RPMI8226 (cell line): ENCODE measurements at regions not wholly inside any gene's neighbourhood (a gene's known extent, or its start where the extent isn't known, plus 50 kb on each side); places are given as distances from the start of the nearest gene placed in this dataset.
A peak's percentile ranks its signal among the peaks of the same experiment; 100 is the strongest.

Experiments
- DNase-seq: peaks from one replicate; pipeline ENCODE4 v3.0.0-alpha.2; 2015

DNA sequence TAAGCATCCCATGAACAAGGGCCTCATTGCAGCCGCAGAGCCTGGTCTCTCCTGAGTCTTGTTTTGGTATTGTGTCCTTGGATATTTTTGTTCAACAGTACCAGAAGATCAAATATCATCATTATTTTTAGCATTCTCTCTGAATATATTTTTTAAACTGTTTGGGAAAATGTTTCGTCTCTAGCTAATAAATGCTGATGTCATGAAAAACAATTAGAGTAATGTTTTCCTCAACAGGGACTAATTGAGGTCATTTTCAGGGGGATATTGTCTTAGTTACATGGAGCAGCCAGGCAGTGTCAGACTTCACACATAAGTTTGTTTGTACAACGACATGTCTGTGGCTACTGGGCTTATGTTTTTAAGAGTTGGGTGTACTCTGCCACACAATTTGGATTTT lies 805.3 kb upstream of the SOX9 start:
- DNase-seq, result no peak

DNA sequence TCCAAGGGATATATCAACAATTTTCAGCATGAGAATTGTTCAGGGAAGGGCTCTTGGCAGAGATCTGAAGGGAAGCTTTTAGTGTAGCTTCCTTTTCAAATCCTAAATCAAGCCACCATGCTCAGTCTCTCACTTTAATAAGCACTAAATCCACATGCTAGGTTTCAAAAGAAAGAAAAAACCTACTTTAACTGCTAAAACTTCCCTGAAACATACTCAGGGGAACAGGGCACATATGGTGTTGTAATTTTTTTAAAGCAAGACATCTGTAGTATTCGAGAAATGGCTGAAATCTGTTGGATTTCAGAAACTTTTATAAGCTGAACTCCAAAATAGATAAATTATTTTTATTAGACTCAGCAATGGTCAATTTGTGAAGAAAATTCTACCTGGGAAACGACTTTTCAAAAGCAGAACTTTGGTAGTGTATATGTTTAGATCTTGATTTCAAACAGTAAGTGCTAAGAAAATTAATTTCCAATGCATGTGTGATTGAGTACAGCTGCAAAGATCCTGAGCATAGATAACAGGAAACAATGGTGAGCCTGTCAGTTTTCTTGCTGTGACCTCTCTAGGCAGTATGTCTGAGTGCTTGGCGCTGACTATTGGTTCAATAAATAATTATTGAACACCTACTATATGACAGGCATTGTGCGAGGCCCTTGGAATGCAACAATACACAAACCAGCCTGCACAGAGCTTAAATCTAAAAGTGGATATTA lies 804.5 kb upstream of the SOX9 start:
- no peak for DNase-seq

DNA sequence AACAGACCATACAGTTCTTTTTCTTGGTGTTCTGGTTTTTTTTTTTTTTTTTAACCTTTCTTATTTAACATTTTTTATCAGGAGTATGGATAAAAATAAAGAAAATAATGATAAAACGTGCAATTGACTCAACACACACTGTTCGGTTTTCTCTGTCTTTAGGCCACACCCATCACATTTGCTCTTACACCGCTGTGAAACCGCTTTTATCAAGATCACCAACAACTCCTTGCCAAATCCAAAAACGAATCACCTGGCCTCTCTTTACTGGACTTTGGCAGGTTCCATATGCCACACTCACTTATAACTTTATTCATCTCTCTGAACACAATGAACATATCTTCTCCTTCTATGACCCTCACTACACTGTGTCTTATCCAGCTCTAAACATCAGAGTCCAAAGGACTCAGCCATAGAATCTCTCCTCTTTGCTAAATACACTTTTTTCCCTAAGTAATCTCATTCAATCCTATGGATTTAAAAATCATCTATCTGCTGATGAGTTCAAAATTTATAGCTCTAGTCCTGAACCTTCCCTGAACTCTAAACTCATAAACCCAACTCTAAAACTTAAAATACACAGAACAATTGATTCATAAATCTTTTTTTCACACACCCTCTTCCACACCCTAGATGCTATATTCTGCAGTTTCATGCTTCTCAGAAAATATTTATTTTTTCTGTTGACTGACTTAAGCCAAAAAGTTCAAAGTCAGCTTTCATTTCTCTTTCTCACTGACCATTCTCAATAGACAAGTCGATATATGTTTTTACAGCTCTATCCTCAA lies 800.6 kb upstream of the SOX9 start:
- no peak for DNase-seq

DNA sequence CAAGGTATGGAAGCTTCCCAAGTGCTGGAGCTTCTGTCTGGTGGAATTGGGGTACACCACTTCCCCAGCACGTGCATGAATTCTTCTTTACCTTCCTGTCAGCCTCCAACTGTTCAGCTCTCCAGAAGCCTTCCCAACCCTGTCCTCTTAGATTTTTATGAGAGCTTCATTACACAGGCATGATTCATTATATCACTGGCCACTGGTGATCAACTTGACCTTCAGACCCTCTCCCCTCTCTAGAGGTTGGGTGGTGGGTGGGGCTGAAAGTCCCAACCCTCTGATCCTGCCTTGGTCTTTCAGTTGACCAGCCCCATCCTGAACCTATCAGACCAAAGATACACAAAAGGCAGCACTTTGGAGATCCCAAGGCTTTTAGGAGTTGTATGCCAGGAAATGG lies 795.7 kb upstream of the SOX9 start:
- DNase-seq, result no peak

DNA sequence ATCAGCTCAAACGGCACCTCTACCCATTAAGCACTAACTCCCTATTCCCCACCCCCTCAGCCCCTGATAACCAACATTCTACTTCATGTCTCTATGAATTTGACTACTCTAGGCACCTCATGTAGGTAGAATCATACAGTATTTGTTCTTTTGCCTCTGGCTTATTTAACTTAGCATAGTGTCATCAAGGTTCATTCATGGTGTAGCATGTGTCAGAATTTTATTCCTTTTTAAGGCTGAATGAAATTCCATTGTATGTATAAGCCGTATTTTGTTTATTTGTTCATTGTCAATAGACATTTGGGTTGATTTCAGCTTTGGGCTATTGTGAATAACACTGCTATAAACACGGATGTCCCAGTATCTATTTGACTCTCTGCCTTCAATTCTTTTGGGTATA lies 794.9 kb upstream of the SOX9 start:
- DNase-seq, result no peak

DNA sequence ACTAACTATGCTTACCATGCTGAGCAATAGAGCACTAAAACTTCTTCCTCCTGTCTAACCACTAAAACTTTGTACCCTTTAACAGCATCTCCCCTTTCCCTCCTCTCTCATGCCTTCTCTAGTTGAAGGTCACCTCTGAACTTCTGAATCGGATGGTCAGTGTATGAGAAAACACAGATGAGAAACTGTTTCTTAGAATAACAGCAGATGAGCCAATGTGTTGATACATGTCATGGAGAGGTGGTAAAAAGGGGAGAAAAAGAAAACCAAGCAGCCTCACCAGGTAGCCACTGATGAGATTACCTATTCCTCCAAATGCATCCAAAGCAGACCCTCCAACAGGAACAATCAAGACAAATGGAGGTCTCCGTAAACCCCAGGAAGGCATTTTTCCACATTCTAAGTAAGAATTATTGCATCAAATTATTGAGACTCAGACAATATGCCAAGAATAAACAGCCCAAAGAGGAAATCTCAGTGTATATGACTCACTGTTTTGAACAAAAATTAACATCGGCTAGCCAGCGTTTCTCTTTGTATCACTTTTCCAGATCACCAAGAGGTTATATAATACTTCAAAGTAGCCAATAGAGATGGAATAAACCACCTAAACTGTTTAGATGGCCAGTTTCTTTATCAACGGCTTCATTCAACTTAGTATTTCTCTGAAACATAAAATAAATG lies 793.3 kb upstream of the SOX9 start:
- no peak for DNase-seq

DNA sequence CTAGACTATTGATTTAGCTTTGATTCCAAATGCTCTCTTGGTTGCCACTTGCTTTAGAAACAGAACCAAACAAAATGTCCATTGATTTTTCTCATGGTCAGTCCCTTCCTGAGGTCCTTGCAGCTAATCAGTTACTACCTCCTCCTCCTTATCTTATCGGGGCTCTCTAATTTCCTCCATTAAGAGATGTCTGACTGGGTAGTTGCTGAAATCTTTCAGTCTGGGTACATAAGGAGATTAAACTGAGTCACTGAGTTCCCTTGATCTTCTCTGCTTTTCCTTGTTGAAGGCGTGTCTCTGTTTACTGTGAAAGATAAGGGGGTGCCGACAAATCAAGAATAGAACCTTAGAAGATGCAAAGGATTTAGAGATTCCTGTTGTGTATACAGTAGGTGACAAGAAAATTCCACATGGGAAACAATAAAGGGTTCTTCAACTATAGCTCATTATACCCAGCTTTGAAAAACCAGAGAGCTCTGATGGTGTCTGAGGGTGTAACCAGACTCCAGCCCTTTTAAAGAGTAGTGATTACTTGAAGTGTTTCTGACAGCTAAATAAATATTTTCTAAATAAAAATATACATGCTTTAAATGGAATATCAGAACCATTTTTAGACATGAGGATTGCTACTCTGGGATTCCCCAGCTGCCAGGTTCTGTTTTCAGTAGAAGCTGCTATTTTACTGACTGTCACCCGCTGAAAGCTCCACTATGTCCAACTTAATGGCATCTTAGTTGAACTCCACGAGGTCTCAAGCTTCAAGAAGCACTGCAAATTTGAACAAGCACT lies 791.3 kb upstream of the SOX9 start:
- no peak for DNase-seq

DNA sequence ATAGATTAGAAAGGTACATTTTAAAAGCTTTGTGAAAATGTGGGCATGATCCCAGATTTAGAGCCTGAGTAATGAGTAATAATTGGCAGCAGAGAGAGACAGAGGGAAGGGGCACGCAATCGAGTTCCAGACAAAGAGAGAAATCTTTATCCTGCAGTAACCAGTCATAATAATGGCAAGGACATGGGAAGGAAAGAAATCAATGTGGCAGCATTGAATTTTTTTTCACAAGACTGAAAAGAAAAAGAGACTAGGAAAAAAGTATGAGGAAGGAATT lies 790.8 kb upstream of the SOX9 start:
- no peak for DNase-seq

DNA sequence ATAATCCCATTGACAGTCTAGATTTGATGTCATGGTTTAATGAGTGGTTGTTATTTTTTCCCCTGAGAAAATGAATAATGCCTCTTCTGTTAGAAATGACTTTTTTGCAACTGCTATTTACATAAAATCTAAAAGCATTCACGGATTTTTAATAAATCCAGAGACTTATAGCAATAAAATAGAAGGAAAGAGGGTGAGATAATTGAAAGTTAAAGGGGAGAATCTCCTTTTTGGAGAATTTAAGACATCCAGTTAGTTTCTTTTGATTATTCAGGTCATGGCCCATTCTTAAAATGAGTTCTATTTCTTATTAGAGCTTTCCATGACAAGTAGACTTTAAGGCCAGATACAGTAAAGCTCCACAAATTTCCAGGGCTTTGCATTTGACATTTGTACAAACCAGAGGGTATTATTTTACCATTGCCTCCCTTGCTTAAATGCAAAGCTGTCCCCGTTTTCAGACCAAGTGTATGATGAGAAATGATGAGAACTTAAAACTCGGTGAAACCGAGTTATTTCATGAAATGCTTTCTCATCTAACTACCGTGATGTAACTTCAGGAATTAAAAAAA lies 789.0 kb upstream of the SOX9 start:
- no peak for DNase-seq

DNA sequence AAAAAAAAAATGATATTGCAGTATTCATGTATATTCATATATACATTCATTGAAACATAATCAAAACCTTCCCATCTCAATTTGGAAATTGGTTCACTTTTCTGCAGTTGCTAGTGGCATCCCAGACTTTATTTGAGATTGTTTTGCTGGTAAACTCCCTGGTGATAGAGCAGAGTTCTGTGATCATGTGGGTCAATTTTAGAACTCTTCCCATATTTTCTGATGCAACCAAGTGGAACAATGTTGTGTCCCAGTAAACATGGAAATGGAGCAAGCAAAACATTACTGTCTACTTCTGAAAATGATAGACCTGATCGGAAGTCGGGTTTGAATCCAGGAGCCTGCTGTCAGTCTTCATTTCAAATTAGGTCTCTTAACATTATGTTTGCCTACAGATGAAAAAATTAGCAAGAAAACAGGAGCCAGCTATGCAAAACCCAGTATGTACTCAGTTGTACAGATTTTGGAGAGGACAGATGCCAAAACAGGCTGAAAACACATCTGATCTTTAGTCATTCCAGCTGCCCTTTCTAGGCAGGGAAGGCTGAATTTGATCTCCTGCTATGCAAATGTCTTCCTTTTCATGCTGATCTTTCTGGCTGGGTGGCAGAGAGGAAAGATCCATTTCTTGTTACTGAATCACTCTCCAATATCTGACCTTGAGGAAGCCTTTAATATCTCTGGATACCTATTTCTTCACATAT lies 786.6 kb upstream of the SOX9 start:
- no peak for DNase-seq

DNA sequence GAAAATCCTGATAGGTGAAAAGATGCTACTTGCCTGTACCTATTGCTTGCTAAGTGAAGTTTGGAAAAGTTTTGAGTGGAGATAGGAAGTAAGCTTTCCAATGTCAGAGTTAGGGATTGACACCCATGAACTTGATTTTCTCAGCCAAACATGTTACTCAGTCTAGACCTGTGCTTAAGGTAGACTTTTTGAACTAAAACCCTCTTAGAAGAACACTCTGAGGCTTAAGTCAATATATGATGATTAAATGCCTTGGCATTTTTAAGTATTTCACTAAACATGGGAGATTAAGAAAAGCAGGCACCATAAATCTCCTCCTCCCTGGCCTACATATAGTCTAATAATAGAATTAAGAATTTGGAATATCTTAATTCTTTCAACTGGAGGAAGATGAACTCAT lies 785.6 kb upstream of the SOX9 start:
- DNase-seq, result no peak

DNA sequence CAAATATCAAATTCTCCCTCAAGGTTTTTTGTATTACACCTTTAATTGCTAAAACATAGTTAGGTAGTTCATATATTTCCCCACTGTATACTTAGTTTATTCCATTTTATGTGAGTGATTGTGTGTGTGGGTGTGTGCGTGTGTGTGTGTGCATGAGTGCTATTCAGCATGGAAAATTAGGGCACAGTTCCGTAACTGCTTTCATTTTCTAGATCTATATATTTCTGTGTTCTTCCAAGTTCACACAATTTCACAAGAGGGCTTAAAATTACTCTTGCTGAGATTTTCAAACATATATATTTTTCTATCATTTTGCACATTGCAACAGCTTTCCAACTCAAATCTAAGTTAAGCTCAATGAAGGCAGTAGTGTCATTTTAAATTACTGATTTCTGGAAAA lies 782.9 kb upstream of the SOX9 start:
- no peak for DNase-seq

DNA sequence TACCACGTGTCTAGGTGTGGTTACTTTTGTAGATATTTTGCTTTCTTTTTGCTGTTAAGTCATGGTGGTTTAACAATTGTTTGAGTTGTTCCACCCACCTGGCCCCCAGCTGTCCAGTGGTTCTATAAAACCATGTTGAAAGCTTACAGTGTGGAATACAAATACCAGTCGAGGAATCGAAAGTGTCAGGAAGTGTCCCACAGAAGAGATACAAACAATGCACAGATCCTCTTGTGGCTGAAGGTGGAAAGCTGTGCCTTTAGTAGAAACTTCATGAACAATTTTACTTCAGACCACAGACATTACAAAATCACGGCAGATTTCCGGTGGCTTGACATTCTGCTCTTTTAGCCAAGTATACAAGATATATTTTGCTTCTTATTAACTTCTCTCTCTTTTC lies 782.4 kb upstream of the SOX9 start:
- DNase-seq, result peak; percentile 19

DNA sequence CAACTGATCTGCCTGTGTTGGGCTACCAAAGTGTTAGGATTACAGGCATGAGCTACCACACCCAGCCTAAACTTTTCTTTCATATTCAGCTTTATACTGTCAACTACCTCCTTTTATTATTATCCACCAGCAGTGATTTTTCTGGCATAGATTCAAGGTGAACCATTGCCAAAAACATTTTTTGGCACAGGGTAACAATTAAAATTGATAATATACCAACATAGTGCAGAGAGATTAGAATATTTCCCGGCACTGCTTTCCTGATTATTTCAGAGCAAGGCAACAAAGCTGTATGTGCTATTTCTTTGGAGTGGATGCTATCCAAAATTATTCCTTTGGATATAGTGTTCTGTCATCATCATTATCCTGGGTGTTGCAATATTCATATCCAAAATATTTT lies 781.6 kb upstream of the SOX9 start:
- no peak for DNase-seq

DNA sequence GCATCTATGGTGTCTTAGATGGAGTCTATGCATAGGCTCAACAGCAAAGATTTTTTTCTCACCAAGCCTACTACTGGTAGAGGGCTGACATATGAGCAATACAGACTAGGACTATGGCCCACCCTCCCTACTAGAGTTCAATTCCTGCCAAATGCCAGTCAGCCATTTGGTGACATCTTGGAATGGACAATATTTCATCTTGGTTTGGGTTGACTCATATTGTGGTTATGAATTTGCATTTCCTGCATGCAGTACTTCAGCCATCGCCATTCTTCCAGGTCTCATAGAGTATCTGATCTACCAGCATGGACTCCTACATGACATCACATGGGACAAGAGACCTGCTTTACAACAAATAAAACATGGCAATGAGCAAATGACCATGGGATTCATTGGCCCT lies 778.1 kb upstream of the SOX9 start:
- DNase-seq, result no peak

DNA sequence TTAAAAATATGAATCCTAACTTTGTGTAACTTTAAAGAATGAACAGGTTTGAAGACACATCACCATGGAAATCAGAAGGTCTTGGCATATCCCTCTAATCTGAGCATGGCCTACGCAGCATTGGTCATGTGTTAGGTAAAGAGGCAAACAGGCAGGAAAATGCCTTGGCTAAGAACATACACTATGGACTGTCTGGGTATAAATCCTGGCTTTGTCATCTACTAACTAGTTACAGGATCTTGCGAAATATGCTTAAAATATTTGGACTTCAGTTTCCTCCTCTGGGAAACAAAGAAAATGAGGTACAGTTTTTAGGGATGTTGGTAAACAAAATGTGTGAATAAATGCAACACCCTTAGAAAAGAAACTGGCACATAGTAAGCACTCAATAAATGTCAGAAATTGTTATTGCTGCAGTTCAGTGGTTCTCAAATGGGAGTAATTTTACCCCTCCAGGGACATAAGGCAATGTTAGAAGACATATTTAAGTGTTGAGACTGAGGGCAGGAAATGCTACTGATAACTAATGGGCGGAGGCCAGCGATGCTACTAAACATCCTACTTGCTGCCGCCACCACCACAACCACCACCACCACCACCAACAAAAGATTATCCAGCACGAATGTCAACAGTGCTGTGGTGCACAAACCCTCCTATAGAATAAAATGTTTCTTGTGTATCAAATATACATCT lies 770.8 kb upstream of the SOX9 start:
- no peak for DNase-seq

DNA sequence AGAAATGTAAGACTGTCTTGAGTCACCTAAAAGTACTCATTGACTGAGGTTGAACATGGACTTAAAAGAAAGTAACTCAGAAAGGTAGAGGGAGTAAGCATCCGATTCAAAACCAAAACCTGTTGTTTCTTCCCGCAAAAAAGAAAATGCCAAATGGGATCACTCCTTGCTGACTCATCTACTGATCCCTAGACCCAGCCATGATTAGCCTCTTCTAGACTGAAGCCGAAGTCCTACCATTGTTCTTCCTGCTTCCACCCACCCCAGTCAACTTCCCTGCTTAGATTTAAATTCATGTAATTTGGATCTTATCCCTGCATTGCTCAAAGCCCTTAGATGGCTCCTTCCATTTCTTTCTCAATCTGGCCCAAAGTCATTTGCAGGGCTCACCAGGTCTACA lies 760.5 kb upstream of the SOX9 start:
- DNase-seq, result no peak

DNA sequence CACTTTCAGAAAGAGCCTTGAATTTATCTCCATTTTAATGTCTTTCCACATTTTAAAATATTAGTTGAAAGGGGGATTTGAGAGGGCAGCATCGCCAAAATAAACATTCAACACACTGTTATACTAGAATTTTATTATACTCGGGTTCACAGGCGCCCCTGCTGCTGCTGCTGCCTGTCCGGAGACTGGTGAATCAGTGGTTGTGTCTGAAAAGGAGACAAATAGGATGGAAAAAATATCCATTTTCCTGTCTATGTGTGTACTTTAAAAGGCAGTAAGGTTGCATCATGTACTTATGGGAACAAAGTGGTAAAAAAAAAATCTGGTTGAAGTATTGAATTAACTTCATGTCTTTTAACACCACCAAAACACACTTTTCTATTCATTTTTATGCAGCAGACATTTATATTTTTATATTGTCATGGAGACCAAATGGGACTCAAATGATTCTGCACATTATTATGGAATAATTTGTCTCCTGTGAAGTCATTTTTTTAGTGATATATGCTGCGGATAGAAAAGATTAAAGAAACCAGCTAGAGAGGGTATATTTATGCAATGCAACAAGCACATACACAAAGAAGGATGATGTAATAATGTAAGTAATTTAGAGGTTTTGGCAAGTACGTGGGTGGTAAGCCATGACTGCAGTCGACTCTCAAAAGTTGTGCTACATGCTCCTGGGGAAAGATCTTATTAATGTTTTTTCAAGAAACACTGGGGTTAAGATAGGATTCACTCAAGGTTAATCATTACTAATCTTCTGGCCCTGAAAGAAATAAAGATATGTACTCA lies 759.0 kb upstream of the SOX9 start:
- no peak for DNase-seq

DNA sequence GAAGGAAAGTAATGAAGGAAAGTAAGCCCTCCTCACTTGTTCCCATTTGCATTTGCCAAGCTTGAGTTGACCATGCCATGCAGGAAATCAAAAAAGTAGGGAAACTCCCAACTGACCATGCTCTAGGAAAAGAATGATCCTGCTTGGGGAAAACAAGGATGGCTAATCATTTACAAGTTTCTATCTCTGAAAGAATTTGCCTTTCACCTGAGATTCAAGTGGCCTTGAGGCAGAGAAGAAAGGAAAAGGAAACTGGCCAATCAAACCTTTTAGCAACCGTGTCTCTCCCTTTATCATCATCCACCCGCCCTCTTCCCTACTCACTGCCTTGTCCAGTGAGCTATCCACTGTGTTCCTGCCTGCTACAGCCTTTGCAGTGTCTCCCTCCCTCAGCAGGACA lies 757.2 kb upstream of the SOX9 start:
- DNase-seq, result no peak

DNA sequence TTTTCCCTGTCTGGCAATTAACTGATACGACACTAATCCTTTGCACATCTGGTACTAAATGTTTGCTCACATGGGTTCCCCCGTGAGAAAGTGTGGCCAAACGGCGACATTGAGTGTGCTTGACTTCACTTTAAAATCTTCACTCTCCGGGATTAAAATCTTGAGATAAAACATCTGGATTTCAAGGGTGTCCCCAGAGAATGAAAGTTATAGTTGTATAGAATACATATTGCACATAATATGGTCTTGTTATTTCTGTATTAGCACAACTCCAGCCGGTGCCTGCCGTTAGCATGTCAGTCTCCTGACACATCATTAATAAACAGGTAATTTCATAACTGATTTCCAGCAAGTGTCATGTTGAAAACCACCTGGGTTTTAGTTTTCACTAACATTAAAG lies 749.0 kb upstream of the SOX9 start:
- DNase-seq, result no peak

DNA sequence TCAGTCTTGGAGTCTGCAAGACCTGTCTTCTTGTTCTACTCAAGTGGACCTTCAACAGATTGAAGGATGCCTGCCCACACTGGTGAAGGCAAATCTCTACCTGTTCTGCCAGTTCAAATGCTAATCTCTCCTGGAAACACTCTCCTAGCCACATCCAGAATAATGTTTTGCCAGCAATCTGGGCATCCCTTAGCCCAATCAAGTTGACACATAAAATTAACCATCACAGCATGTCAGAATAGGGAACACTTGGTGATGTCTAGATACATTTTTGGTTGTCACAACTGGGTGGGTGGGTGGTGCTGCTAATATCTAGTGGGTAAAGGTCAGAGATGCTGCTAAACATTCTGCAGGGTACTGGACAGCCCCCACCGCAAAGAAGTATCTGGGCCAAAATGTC lies 744.9 kb upstream of the SOX9 start:
- no peak for DNase-seq
